GM12875 (cell line): ENCODE measurements at regions not wholly inside any gene's neighbourhood (a gene's known extent, or its start where the extent isn't known, plus 50 kb on each side); places are given as distances from the start of the nearest gene placed in this dataset.

Source experiments
- H3K4me3 ChIP-seq: one replicate; pipeline ENCODE4 v1.5.1; 2011; ENCODE audit warnings: low read depth, low read length, control low read depth
- TF ChIP-seq, protein P1 (sequence below): IDR thresholded peaks from 2 replicates; pipeline ENCODE4 v1.5.1; 2011; ENCODE audit warnings: low read depth, mild to moderate bottlenecking, control low read depth, inconsistent platforms, low read length, moderate library complexity, borderline replicate concordance; ENCODE audit not compliant: insufficient read depth

DNA sequence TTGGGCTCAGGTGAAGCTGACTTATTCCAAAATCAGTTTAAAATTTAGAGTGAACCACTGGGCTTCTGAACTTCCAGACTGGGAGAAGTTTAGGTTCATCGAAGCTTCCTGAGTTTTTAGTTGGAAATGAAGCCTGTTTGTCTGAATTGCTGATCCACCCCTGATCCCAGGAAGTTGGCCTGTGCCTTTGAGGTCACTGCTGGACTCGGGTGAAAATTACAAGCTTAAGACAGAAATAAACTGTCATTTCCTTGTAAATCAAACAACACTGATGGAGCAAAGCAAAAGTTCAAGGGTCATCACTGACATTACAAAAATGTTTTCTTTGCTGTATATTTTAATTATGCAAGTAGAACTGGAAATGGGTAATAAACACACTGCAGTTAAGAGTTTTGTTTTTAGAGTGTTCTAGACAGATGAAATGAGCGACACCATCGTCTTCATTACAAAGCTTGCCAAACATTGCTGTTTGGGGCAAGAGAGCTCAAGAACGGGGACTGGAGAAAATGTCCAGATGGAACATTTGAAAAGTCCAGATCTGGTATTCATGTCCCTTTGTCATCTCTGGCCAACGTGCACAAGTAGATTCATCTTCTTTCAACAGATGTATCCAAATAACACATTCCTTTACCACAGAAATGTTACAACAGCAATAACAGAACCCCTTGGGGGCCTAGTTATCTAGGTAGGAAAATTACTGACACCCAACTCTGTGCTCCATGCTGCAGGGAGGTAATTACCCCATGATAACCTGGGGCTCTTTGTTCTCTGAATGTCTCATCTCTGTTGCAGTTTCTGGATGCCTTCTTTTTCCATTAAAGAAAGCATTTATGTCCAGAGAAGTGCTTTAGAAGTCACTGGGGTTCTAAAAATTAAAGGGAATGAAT is 142.4 kb upstream of the ERCC6L2 start:
- H3K4me3 ChIP-seq = no peak overlapping the region
- TF ChIP-seq, protein P1, sequence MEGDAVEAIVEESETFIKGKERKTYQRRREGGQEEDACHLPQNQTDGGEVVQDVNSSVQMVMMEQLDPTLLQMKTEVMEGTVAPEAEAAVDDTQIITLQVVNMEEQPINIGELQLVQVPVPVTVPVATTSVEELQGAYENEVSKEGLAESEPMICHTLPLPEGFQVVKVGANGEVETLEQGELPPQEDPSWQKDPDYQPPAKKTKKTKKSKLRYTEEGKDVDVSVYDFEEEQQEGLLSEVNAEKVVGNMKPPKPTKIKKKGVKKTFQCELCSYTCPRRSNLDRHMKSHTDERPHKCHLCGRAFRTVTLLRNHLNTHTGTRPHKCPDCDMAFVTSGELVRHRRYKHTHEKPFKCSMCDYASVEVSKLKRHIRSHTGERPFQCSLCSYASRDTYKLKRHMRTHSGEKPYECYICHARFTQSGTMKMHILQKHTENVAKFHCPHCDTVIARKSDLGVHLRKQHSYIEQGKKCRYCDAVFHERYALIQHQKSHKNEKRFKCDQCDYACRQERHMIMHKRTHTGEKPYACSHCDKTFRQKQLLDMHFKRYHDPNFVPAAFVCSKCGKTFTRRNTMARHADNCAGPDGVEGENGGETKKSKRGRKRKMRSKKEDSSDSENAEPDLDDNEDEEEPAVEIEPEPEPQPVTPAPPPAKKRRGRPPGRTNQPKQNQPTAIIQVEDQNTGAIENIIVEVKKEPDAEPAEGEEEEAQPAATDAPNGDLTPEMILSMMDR = no peak

- no peak overlapping the region for H3K4me3 ChIP-seq
These were observed 143.6 kb upstream of the ERCC6L2 start for GRCh38 chr9:95731876-95732275.

GRCh38 chr9:95729669-95730368 is 145.7 kb upstream of the ERCC6L2 start:
- H3K4me3 ChIP-seq = no peak overlapping the region
- TF ChIP-seq, protein P1 = no peak

More at GRCh38 chr9:95731876-95732275, 143.6 kb upstream of the ERCC6L2 start:
- TF ChIP-seq, protein P1 = no peak

DNA sequence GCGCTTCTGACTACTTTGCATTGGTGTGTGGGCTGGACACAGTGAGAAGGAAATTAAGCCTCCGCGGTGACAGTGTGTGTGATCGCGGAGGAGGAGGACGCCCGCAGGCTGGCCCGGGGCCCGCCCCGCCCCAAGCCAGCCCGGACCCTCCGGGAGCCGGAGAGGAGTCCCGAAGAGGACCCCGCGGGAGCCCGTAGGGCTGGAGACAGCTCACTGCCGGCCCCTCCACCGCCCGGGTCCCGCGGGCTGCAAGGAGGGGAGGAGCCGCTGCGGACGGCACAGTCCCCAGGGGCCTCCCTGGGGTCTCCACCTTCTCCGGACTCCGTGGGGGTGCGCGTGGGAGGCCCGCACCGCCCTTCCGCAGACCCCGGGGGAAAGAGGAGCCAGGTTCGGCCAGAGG is 146.4 kb upstream of the ERCC6L2 start:
- TF ChIP-seq, protein P1 = no peak
- H3K4me3 ChIP-seq = no peak overlapping the region

GRCh38 chr9:95727947-95728520 is 147.5 kb upstream of the ERCC6L2 start:
- H3K4me3 ChIP-seq = no peak overlapping the region
- TF ChIP-seq, protein P1 = no peak

GRCh38 chr9:95726756-95727155 is 148.7 kb upstream of the ERCC6L2 start:
- TF ChIP-seq, protein P1 = peak; percentile 53; the same call in 1 of the 2 replicates
- H3K4me3 ChIP-seq = no peak overlapping the region
